Stomach (tissue), 8 donors: ENCODE measurements at regions not wholly inside any gene's neighbourhood (a gene's known extent, or its start where the extent isn't known, plus 50 kb on each side); places are given as distances from the start of the nearest gene placed in this dataset.

Experiments
- DNase-seq, 2 donors: peaks; one replicate each; pipeline versions ENCODE4 v3.0.0 to v3.0.0-alpha.2; 2013 to 2019
- H3K27ac ChIP-seq, 5 donors: fragments of 200-600 bp in 4 of 5; sonication (generic) in 4 of 5; one replicate each; pipeline ENCODE4 v1.5.1; 2013 to 2019; ENCODE audit warnings: mild to moderate bottlenecking in 1 of 5, moderate library complexity in 1 of 5
- H3K27me3 ChIP-seq, 3 donors: fragments of 200-600 bp; sonication (generic); one replicate each; pipeline ENCODE4 v1.5.1; 2017 to 2019; ENCODE audit warnings: mixed run types in 1 of 3
- H3K36me3 ChIP-seq, 4 donors: fragments of 200-600 bp; sonication (generic); 1 replicate in 3 of 4; 2 replicates in 1 of 4; pipeline ENCODE4 v1.5.1; 2016 to 2019
- H3K4me1 ChIP-seq, 4 donors: fragments of 200-600 bp; sonication (generic); one replicate each; pipeline ENCODE4 v1.5.1; 2016 to 2019
- H3K4me3 ChIP-seq, 4 donors: fragments of 200-600 bp; sonication (generic) in 3 of 4; one replicate each; pipeline ENCODE4 v1.5.1; 2016 to 2019; ENCODE audit warnings: mild to moderate bottlenecking in 1 of 4
- H3K9me3 ChIP-seq, 4 donors: fragments of 200-600 bp; sonication (generic); one replicate each; pipeline ENCODE4 v1.5.1; 2016 to 2019
- EP300 ChIP-seq: sonication (generic); formaldehyde crosslinking; IDR thresholded peaks from one replicate; pipeline ENCODE4 v1.6.1; 2017; ENCODE audit warnings: antibody characterized with exemption
- POLR2A ChIP-seq, 4 donors: fragments of 450-650 bp; IDR thresholded peaks; one replicate each; pipeline ENCODE4 v1.6.1; 2016; ENCODE audit warnings: antibody characterized with exemption in 4 of 4, control low read depth in 2 of 4, mild to moderate bottlenecking in 1 of 4, moderate library complexity in 1 of 4
- POLR2AphosphoS5 ChIP-seq, 3 donors: sonication (generic); formaldehyde crosslinking; IDR thresholded peaks; one replicate each; pipeline ENCODE4 v1.6.1; 2016; ENCODE audit warnings: antibody characterized with exemption in 3 of 3
- WGBS, 5 donors: extraction: QIAGEN DNeasy Blood & Tissue Kit in 3 of 5; methylation state at CpG; one replicate each; pipeline versions ENCODE4 v1.1.5 to v1.1.7; 2013 to 2018; 5-methylcytosine and 5-hydroxymethylcytosine counted together
- intact Hi-C: fragments of 100-400 bp; cut with DNase I; formaldehyde crosslinking; loops from one replicate; pipeline ENCODE4 v1.15.1; 2023; ENCODE audit warnings: low total_unique reads
- TF ChIP-seq, protein P1 (sequence below), 7 experiments: fragments of 450-650 bp in 4 of 7; fragments of 200-600 bp in 3 of 7; sonication (generic) in 3 of 7; IDR thresholded peaks; one replicate each; pipeline ENCODE4 v1.5.1; 2016 to 2019; ENCODE audit warnings: antibody characterized with exemption in 7 of 7, control low read depth in 2 of 7, mild to moderate bottlenecking in 1 of 7
- donor health status: healthy with polysubstance abuse.
- donor health status: Bipolar disorder and iron deficiency.
- donor health status: healthy.

- peaks cover 0 to 15% (median 5%) of the 10 kb centered on the region in 4 donors for H3K9me3 ChIP-seq
- no peak overlapping the region for H3K4me3 ChIP-seq
- no peaks in the 10 kb centered on the region for H3K27me3 ChIP-seq
- H3K27ac ChIP-seq: no peak overlapping the region
- WGBS, 5 donors: 37 to 72% (median 53%) methylated on average over 2 of the region's 2 CpGs
- no peak for DNase-seq
- TF ChIP-seq POLR2AphosphoS5 (IDR thresholded peaks at IDR 0.05) (no peak), EP300 (no peak), POLR2A (IDR thresholded peaks at IDR 0.05) (no peak)
- TF ChIP-seq, protein P1, sequence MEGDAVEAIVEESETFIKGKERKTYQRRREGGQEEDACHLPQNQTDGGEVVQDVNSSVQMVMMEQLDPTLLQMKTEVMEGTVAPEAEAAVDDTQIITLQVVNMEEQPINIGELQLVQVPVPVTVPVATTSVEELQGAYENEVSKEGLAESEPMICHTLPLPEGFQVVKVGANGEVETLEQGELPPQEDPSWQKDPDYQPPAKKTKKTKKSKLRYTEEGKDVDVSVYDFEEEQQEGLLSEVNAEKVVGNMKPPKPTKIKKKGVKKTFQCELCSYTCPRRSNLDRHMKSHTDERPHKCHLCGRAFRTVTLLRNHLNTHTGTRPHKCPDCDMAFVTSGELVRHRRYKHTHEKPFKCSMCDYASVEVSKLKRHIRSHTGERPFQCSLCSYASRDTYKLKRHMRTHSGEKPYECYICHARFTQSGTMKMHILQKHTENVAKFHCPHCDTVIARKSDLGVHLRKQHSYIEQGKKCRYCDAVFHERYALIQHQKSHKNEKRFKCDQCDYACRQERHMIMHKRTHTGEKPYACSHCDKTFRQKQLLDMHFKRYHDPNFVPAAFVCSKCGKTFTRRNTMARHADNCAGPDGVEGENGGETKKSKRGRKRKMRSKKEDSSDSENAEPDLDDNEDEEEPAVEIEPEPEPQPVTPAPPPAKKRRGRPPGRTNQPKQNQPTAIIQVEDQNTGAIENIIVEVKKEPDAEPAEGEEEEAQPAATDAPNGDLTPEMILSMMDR (IDR thresholded peaks at IDR 0.05): no peak
- intact Hi-C loops: no loop called here
- H3K36me3 ChIP-seq: no peaks in the 10 kb centered on the region
- H3K4me1 ChIP-seq: no peaks in the 10 kb centered on the region
These were observed 699.5 kb downstream of the DSC3 start for GRCh38 chr18:30343090-30343489.

- TF ChIP-seq, protein P1 (IDR thresholded peaks at IDR 0.05): no peak
- TF ChIP-seq POLR2A (IDR thresholded peaks at IDR 0.05) (no peak), EP300 (no peak), POLR2AphosphoS5 (IDR thresholded peaks at IDR 0.05) (no peak)
- Histone ChIP-seq H3K27ac (no peak overlapping the region), H3K4me3 (no peak overlapping the region), H3K9me3 (peaks cover 0 to 12% (median 3%) of the 10 kb centered on the region in 4 donors), H3K27me3 (no peaks in the 10 kb centered on the region), H3K36me3 (no peaks in the 10 kb centered on the region), H3K4me1 (no peaks in the 10 kb centered on the region)
- WGBS, 5 donors: 67 to 85% (median 71%) methylated on average over 2 of the region's 2 CpGs
- DNase-seq: no peak
- intact Hi-C loops: no loop called here
These were observed 699.9 kb downstream of the DSC3 start for GRCh38 chr18:30342675-30343074.

- no peak overlapping the region for H3K27ac ChIP-seq
- TF ChIP-seq POLR2A (IDR thresholded peaks at IDR 0.05): no peak
- TF ChIP-seq, protein P1 (IDR thresholded peaks at IDR 0.05): no peak
- TF ChIP-seq POLR2AphosphoS5 (IDR thresholded peaks at IDR 0.05): no peak
- TF ChIP-seq EP300: no peak
- no peaks in the 10 kb centered on the region for H3K27me3 ChIP-seq
- DNase-seq: no peak
- 61 to 85% (median 78%) methylated on average over 7 of the region's 7 CpGs for WGBS, 5 donors
- no peaks in the 10 kb centered on the region for H3K4me1 ChIP-seq
- no peaks in the 10 kb centered on the region for H3K9me3 ChIP-seq
- intact Hi-C loops: no loop called here
- no peak overlapping the region for H3K4me3 ChIP-seq
- no peaks in the 10 kb centered on the region for H3K36me3 ChIP-seq
These were observed 707.8 kb downstream of the DSC3 start for GRCh38 chr18:30334781-30335180.

DNA sequence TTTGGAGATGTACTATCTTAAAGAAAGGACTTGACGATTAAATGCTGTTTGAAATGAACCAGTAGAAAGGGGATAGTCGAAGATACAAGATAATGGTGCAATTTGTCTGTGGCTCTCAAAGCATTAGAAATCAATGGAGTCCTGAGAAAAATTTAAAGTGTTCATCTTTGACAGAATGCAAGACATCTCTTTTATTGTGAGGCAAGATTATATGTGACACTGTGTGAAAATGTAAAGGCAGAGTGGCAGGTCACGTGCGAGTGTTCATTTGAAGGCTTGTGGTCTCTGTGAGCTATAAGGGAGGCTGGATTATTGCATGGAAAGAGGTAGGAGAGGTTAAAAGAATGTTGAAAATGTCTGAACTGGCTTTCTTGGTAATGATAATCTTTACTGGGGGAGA is 709.2 kb downstream of the DSC3 start:
- TF ChIP-seq, protein P1 (IDR thresholded peaks at IDR 0.05): no peak
- TF ChIP-seq EP300 (no peak), POLR2AphosphoS5 (IDR thresholded peaks at IDR 0.05) (no peak), POLR2A (IDR thresholded peaks at IDR 0.05) (no peak)
- intact Hi-C loops: no loop called here
- 82 to 94% (median 87%) methylated on average over 4 of the region's 4 CpGs for WGBS, 5 donors
- Histone ChIP-seq H3K27ac (no peak overlapping the region), H3K4me3 (no peak overlapping the region), H3K36me3 (no peaks in the 10 kb centered on the region), H3K4me1 (no peaks in the 10 kb centered on the region), H3K9me3 (no peaks in the 10 kb centered on the region), H3K27me3 (no peaks in the 10 kb centered on the region)
- DNase-seq: no peak
